GM12891 (cell line): ENCODE measurements at regions not wholly inside any gene's neighbourhood (a gene's known extent, or its start where the extent isn't known, plus 50 kb on each side); places are given as distances from the start of the nearest gene placed in this dataset.

Experiments used
- POLR2A ChIP-seq: IDR thresholded peaks from 2 replicates; pipeline ENCODE4 v1.6.1; 2011; ENCODE audit warnings: low read depth, low read length, control low read depth
- POLR2AphosphoS5 ChIP-seq: IDR thresholded peaks from 2 replicates; pipeline ENCODE4 v1.6.1; 2011; ENCODE audit warnings: low read depth, low read length, control low read depth
- TAF1 ChIP-seq: IDR thresholded peaks from 2 replicates; pipeline ENCODE4 v1.6.1; 2011; ENCODE audit warnings: low read depth, low read length, control low read depth

- TF ChIP-seq POLR2A (no peak), POLR2AphosphoS5 (no peak), TAF1 (no peak)
Measured at GRCh38 chr2:242056026-242056425, 186.5 kb downstream of the RTP5 start.
